Neuronal stem cell (in vitro differentiated cells): ENCODE measurements at regions not wholly inside any gene's neighbourhood (a gene's known extent, or its start where the extent isn't known, plus 50 kb on each side); places are given as distances from the start of the nearest gene placed in this dataset.
"Not testable (repeated sequence)": the region's sequence is repeated elsewhere in the genome, so short reads cannot be mapped to it uniquely, and the experiment has no call there.

Experiments
- DNase-seq: peaks from one replicate; pipeline ENCODE4 v3.0.0-alpha.2; 2013; ENCODE audit warnings: low spot score
- H2AFZ ChIP-seq: one replicate; pipeline ENCODE4 v1.6.1; 2013; ENCODE audit warnings: mild to moderate bottlenecking, low read length, inconsistent platforms
- H2AK5ac ChIP-seq: 2 replicates; pipeline ENCODE4 v1.6.1; 2013; ENCODE audit warnings: low read depth, mild to moderate bottlenecking, inconsistent platforms, low read length, moderate library complexity, mixed read lengths
- H2BK120ac ChIP-seq: 2 replicates; pipeline ENCODE4 v1.6.1; 2013; ENCODE audit warnings: low read depth, mild to moderate bottlenecking, inconsistent platforms, low read length, moderate library complexity, mixed read lengths
- H2BK12ac ChIP-seq: one replicate; pipeline ENCODE4 v1.6.1; 2013; ENCODE audit warnings: low read length, inconsistent platforms
- H2BK15ac ChIP-seq: 2 replicates; pipeline ENCODE4 v1.6.1; 2013; ENCODE audit warnings: mild to moderate bottlenecking, low read length, inconsistent platforms, mixed read lengths
- H2BK5ac ChIP-seq: one replicate; pipeline ENCODE4 v1.6.1; 2013; ENCODE audit warnings: inconsistent platforms, mild to moderate bottlenecking, low read length, moderate library complexity
- H3K14ac ChIP-seq: one replicate; pipeline ENCODE4 v1.6.1; 2013; ENCODE audit warnings: low read length, inconsistent platforms
- H3K18ac ChIP-seq: 2 replicates; pipeline ENCODE4 v1.6.1; 2013; ENCODE audit warnings: low read length, inconsistent platforms
- H3K23ac ChIP-seq: 2 replicates; pipeline ENCODE4 v1.6.1; 2013; ENCODE audit warnings: low read depth, mild to moderate bottlenecking, mixed read lengths, low read length, inconsistent platforms; ENCODE audit not compliant: poor library complexity
- H3K27ac ChIP-seq: replicated peaks from 3 replicates; pipeline ENCODE4 v1.5.1; 2013; ENCODE audit warnings: low read length, inconsistent platforms
- H3K27me3 ChIP-seq, 3 experiments: 2 replicates each; pipeline ENCODE4 v1.6.1; 2013; ENCODE audit warnings: low read length in 3 of 3, mild to moderate bottlenecking in 2 of 3, inconsistent platforms in 1 of 3, low read depth in 1 of 3, mixed read lengths in 1 of 3, moderate library complexity in 1 of 3; ENCODE audit not compliant: control insufficient read depth in 3 of 3, insufficient read depth in 3 of 3
- H3K36me3 ChIP-seq, 2 donors: replicated peaks in 1 of 2; 2 replicates each; pipeline ENCODE4 v1.6.1; 2013; ENCODE audit warnings: low read length in 2 of 2; ENCODE audit not compliant: control insufficient read depth in 2 of 2, insufficient read depth in 2 of 2
- H3K4ac ChIP-seq: 2 replicates; pipeline ENCODE4 v1.6.1; 2013; ENCODE audit warnings: inconsistent platforms, mild to moderate bottlenecking, low read length, moderate library complexity
- H3K4me1 ChIP-seq, 2 donors: 1 replicate in 1 of 2; 2 replicates in 1 of 2; pipeline ENCODE4 v1.6.1; 2013; ENCODE audit warnings: low read length in 2 of 2, low read depth in 1 of 2; ENCODE audit not compliant: control insufficient read depth in 2 of 2, insufficient read depth in 1 of 2
- H3K4me2 ChIP-seq: one replicate; pipeline ENCODE4 v1.6.1; 2013; ENCODE audit warnings: mild to moderate bottlenecking, low read length, inconsistent platforms; ENCODE audit not compliant: insufficient read depth, poor library complexity, severe bottlenecking
- H3K4me3 ChIP-seq, 2 donors: 2 replicates each; pipeline ENCODE4 v1.5.1; 2013; ENCODE audit warnings: low read length in 2 of 2, mild to moderate bottlenecking in 2 of 2, inconsistent platforms in 1 of 2, moderate library complexity in 1 of 2
- H3K79me1 ChIP-seq: one replicate; pipeline ENCODE4 v1.6.1; 2013; ENCODE audit warnings: low read depth, mild to moderate bottlenecking, inconsistent platforms, low read length, moderate library complexity
- H3K9ac ChIP-seq: one replicate; pipeline ENCODE4 v1.6.1; 2013; ENCODE audit warnings: mild to moderate bottlenecking, low read depth, low read length, inconsistent platforms; ENCODE audit not compliant: poor library complexity
- H3K9me3 ChIP-seq, 2 donors: replicated peaks in 1 of 2; 2 replicates each; pipeline versions ENCODE3 to v1.6.1; 2013; ENCODE audit warnings: low read length in 2 of 2, mild to moderate bottlenecking in 2 of 2, inconsistent platforms in 1 of 2, low read depth in 1 of 2, mixed read lengths in 1 of 2, moderate library complexity in 1 of 2; ENCODE audit not compliant: control insufficient read depth in 2 of 2, insufficient read depth in 1 of 2
- H4K8ac ChIP-seq: one replicate; pipeline ENCODE4 v1.6.1; 2013; ENCODE audit warnings: low read depth, mild to moderate bottlenecking, inconsistent platforms, low read length, moderate library complexity
- H4K91ac ChIP-seq: one replicate; pipeline ENCODE4 v1.6.1; 2013; ENCODE audit warnings: low read length, low read depth, mild to moderate bottlenecking, inconsistent platforms; ENCODE audit not compliant: poor library complexity
- WGBS, 2 donors: extraction: QIAGEN DNeasy Blood & Tissue Kit; methylation state at CpG; one replicate each; pipeline ENCODE4 v1.1.7; 2013; ENCODE audit warnings: missing lambda C conversion rate in 2 of 2, mixed read lengths in 1 of 2; ENCODE audit not compliant: insufficient read length in 2 of 2, insufficient replicate concordance in 1 of 2; ENCODE audit errors: extremely low coverage in 2 of 2; 5-methylcytosine and 5-hydroxymethylcytosine counted together

DNA sequence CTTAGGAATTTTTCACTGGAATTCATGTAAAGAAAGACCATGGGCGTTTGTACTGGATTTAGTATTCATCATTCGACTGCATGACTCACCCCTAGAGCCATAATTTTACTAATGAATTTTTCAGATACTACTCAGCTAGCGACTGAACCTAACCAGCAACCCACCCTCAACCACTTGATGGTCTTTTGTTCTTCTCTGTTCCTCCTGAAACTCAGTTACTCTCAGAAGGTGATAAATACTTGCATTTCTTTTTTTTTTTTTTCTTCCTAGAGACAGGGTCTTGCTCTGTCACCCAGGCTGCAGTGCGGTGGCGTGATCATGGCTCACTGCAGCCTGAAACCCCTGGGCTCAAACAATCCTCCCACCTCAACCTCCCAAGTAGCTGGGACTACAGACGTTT, 62.8 kb upstream of the PCAT7 start:
- not testable (repeated sequence) for H3K4me2 ChIP-seq, H2AK5ac ChIP-seq, H3K27me3 ChIP-seq, H4K8ac ChIP-seq, H2AFZ ChIP-seq, H3K14ac ChIP-seq, H3K9me3 ChIP-seq, H2BK15ac ChIP-seq, H3K23ac ChIP-seq, H3K4me1 ChIP-seq, H3K4ac ChIP-seq, H3K36me3 ChIP-seq, H3K27ac ChIP-seq, DNase-seq, H4K91ac ChIP-seq, H2BK5ac ChIP-seq, H3K9ac ChIP-seq, H2BK12ac ChIP-seq, H3K4me3 ChIP-seq, H2BK120ac ChIP-seq, H3K18ac ChIP-seq, H3K79me1 ChIP-seq
- no CpG with 5 or more reads among the region's 6 CpGs for WGBS, 2 donors

DNA sequence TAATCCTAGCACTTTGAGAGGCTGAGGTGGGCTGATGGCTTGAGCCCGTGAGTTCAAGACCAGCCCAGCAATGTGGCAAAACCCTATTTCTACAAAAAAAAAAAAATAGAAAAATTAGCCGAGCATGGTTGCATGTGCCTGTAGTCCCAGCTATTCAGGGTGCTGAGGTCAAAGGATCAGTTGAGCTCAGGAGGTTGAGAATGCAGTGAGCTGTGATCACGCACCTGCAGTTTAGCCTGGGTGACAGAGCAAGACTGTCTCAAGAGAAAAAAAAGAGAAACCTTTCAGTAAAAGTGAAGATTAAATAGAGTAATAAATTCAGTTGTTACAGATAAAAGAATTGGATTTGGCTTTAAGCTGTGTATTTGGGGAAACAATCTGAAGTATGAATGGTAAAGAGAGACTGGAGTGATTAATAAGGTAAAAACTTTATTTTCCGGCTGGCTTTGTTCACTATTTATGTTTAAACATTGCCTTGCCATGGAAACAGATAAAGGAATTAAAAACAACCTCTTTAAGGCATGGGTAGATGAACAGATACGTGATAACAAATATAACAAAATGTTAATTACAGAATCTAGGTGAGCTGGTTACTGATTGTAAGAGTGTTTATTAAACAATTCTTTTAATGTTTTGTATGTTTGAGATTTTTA, 56.0 kb upstream of the PCAT7 start:
- Histone ChIP-seq H3K9ac (no peak overlapping the region), H2BK120ac (no peak overlapping the region), H3K23ac (no peak overlapping the region), H3K27ac (no peak overlapping the region), H2BK15ac (no peak overlapping the region), H2BK12ac (no peak overlapping the region), H3K79me1 (no peaks in the 10 kb centered on the region), H3K4me3 (no peak overlapping the region), H3K9me3 (no peaks in the 10 kb centered on the region), H2AFZ (no peak overlapping the region), H2BK5ac (no peak overlapping the region), H3K4ac (no peak overlapping the region), H3K18ac (no peak overlapping the region), H4K8ac (no peak overlapping the region), H3K14ac (no peak overlapping the region), H2AK5ac (no peak overlapping the region), H3K36me3 (no peaks in the 10 kb centered on the region), H3K4me2 (no peak overlapping the region), H4K91ac (no peak overlapping the region), H3K27me3 (no peaks in the 10 kb centered on the region), H3K4me1 (peaks cover 0 to 7% of the 10 kb centered on the region in 2 donors)
- DNase-seq, result no peak
- no CpG with 5 or more reads among the region's 5 CpGs for WGBS, 2 donors

DNA sequence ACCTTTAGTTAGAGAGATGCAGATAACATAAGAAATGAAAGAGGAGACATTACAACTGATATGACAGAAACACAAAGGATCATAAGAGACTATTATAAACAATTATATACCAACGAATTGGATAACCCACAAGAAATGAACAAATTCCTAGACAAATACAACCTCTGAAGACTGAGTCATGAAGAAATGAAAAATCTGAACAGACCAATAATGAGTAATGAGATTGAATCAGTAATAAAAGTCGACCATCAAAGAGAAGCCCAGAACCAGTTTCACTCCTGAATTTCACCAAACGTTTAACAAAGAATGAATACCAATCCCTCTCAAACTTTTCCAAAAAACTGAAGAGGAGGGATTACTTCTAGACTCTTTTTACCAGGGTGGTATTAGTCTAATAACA, 50.5 kb upstream of the PCAT7 start:
- H2BK120ac ChIP-seq, result no peak overlapping the region
- no peak overlapping the region for H4K8ac ChIP-seq
- no peak overlapping the region for H3K14ac ChIP-seq
- WGBS, 2 donors, result no CpG with 5 or more reads among the region's 3 CpGs
- H3K18ac ChIP-seq, result no peak overlapping the region
- no peaks in the 10 kb centered on the region for H3K36me3 ChIP-seq
- no peak overlapping the region for H2BK5ac ChIP-seq
- H4K91ac ChIP-seq, result no peak overlapping the region
- peaks cover 0 to 1% of the 10 kb centered on the region in 2 donors for H3K4me1 ChIP-seq
- no peak overlapping the region for H3K23ac ChIP-seq
- no peak overlapping the region for H2BK15ac ChIP-seq
- no peak for DNase-seq
- H3K4ac ChIP-seq, result no peak overlapping the region
- no peak overlapping the region for H2AK5ac ChIP-seq
- H3K79me1 ChIP-seq, result no peaks in the 10 kb centered on the region
- no peak overlapping the region for H2BK12ac ChIP-seq
- no peaks in the 10 kb centered on the region for H3K27me3 ChIP-seq
- H3K4me3 ChIP-seq, result no peak overlapping the region
- H2AFZ ChIP-seq, result no peak overlapping the region
- no peaks in the 10 kb centered on the region for H3K9me3 ChIP-seq
- H3K27ac ChIP-seq, result no peak overlapping the region
- H3K9ac ChIP-seq, result no peak overlapping the region
- H3K4me2 ChIP-seq, result no peak overlapping the region
